ENCODE measurements at regions not wholly inside any gene's neighbourhood (a gene's known extent, or its start where the extent isn't known, plus 50 kb on each side); places are given as distances from the start of the nearest gene placed in this dataset.

- Histone ChIP-seq H3K27me3 (peaks cover 4% of the 10 kb centered on the region), H3K36me3 (no peaks in the 10 kb centered on the region), H3K4me3 (no peak overlapping the region), H3K27ac (no peak overlapping the region), H3K9me3 (no peaks in the 10 kb centered on the region), H3K4me1 (no peaks in the 10 kb centered on the region)
- ATAC-seq (no peak), DNase-seq (no peak)
- intact Hi-C loops (cut with DNase I): no loop called here
- no peak for TF ChIP-seq CTCF (IDR thresholded peaks at IDR 0.05)
Measured at GRCh38 chr2:45320956-45321355, 290.1 kb downstream of the SRBD1 start.

- ATAC-seq (no peak), DNase-seq (no peak)
- TF ChIP-seq CTCF (IDR thresholded peaks at IDR 0.05): no peak
Measured at GRCh38 chr2:45319683-45320455, 291.2 kb downstream of the SRBD1 start.

GRCh38 chr2:45318686-45319085, 292.4 kb downstream of the SRBD1 start:
- no peak for TF ChIP-seq CTCF (IDR thresholded peaks at IDR 0.05)
- H3K27ac ChIP-seq: no peak overlapping the region
- no peaks in the 10 kb centered on the region for H3K9me3 ChIP-seq
- H3K36me3 ChIP-seq: no peaks in the 10 kb centered on the region
- ATAC-seq (no peak), DNase-seq (no peak)
- no peaks in the 10 kb centered on the region for H3K27me3 ChIP-seq
- no peaks in the 10 kb centered on the region for H3K4me1 ChIP-seq
- intact Hi-C loops (cut with DNase I): no loop called here
- H3K4me3 ChIP-seq: no peak overlapping the region

More at GRCh38 chr2:45319683-45320455, 291.2 kb downstream of the SRBD1 start:
- Histone ChIP-seq H3K27ac (no peak overlapping the region), H3K4me3 (no peak overlapping the region), H3K9me3 (no peaks in the 10 kb centered on the region), H3K4me1 (no peaks in the 10 kb centered on the region), H3K36me3 (no peaks in the 10 kb centered on the region), H3K27me3 (peaks cover under 1% of the 10 kb centered on the region)
- intact Hi-C loops (cut with DNase I): no loop called here

- no peak overlapping the region for H3K4me3 ChIP-seq
- ATAC-seq (no peak), DNase-seq (no peak)
- H3K4me1 ChIP-seq: no peaks in the 10 kb centered on the region
- H3K27me3 ChIP-seq: no peaks in the 10 kb centered on the region
- no peaks in the 10 kb centered on the region for H3K36me3 ChIP-seq
- H3K9me3 ChIP-seq: no peaks in the 10 kb centered on the region
- intact Hi-C loops (cut with DNase I): no loop called here
- TF ChIP-seq CTCF (IDR thresholded peaks at IDR 0.05): no peak
- H3K27ac ChIP-seq: no peak overlapping the region
Measured at GRCh38 chr2:45316576-45317338, 294.3 kb downstream of the SRBD1 start.

GRCh38 chr2:45315861-45316260, 295.2 kb downstream of the SRBD1 start:
- TF ChIP-seq CTCF (IDR thresholded peaks at IDR 0.05): no peak
- no peaks in the 10 kb centered on the region for H3K27me3 ChIP-seq
- H3K4me1 ChIP-seq: no peaks in the 10 kb centered on the region
- no peak overlapping the region for H3K27ac ChIP-seq
- no peak overlapping the region for H3K4me3 ChIP-seq
- no peaks in the 10 kb centered on the region for H3K36me3 ChIP-seq
- ATAC-seq: no peak
- no peaks in the 10 kb centered on the region for H3K9me3 ChIP-seq
- intact Hi-C loops (cut with DNase I): no loop called here
- no peak for DNase-seq

Data from upper lobe of right lung (tissue), 1 donor.